ENCODE measurements at regions not wholly inside any gene's neighbourhood (a gene's known extent, or its start where the extent isn't known, plus 50 kb on each side); places are given as distances from the start of the nearest gene placed in this dataset.

- Histone ChIP-seq H3K9ac (no peak overlapping the region), H3K79me2 (ENCODE audit: insufficient read depth, low read depth) (no peaks in the 10 kb centered on the region), H3K4me3 (IDR thresholded peaks at IDR 0.05; ENCODE audit: insufficient read depth, low read depth, low read length) (no peak overlapping the region), H3K36me3 (ENCODE audit: insufficient read depth) (no peaks in the 10 kb centered on the region), H4K20me1 (ENCODE audit: insufficient read depth) (no peaks in the 10 kb centered on the region), H3K4me1 (ENCODE audit: low read depth, poor library complexity, severe bottlenecking) (no peaks in the 10 kb centered on the region), H3K27ac (no peak overlapping the region), H2AFZ (ENCODE audit: low read depth) (no peak overlapping the region), H3K4me2 (no peak overlapping the region), H3K27me3 (ENCODE audit: insufficient read depth, low read depth) (no peaks in the 10 kb centered on the region)
- peak; percentile 51; the same call in 1 of the 2 replicates for TF ChIP-seq CTCF (conservative IDR thresholded peaks at IDR 0.05; ENCODE audit: low read depth, low read length)
Measured at GRCh38 chr2:223459328-223459939, 142.7 kb downstream of the SCG2 start.

GRCh38 chr2:223460209-223460608 lies 142.0 kb downstream of the SCG2 start:
- Histone ChIP-seq H2AFZ (ENCODE audit: low read depth) (no peak overlapping the region), H3K9ac (no peak overlapping the region), H3K4me2 (no peak overlapping the region), H3K36me3 (ENCODE audit: insufficient read depth) (no peaks in the 10 kb centered on the region), H3K4me1 (ENCODE audit: low read depth, poor library complexity, severe bottlenecking) (no peaks in the 10 kb centered on the region), H3K4me3 (IDR thresholded peaks at IDR 0.05; ENCODE audit: insufficient read depth, low read depth, low read length) (no peak overlapping the region), H3K27ac (no peak overlapping the region), H3K79me2 (ENCODE audit: insufficient read depth, low read depth) (no peaks in the 10 kb centered on the region), H3K27me3 (ENCODE audit: insufficient read depth, low read depth) (no peaks in the 10 kb centered on the region), H4K20me1 (ENCODE audit: insufficient read depth) (no peaks in the 10 kb centered on the region)
- no peak for TF ChIP-seq CTCF (conservative IDR thresholded peaks at IDR 0.05; ENCODE audit: low read depth, low read length)

- TF ChIP-seq CTCF (conservative IDR thresholded peaks at IDR 0.05; ENCODE audit: low read depth, low read length), result no peak
- no peaks in the 10 kb centered on the region for H3K4me1 ChIP-seq (ENCODE audit: low read depth, poor library complexity, severe bottlenecking)
- H3K27ac ChIP-seq, result no peak overlapping the region
- no peaks in the 10 kb centered on the region for H3K27me3 ChIP-seq (ENCODE audit: insufficient read depth, low read depth)
- no peaks in the 10 kb centered on the region for H4K20me1 ChIP-seq (ENCODE audit: insufficient read depth)
- H3K36me3 ChIP-seq (ENCODE audit: insufficient read depth), result no peaks in the 10 kb centered on the region
- H3K9ac ChIP-seq, result no peak overlapping the region
- H2AFZ ChIP-seq (ENCODE audit: low read depth), result no peak overlapping the region
- no peak overlapping the region for H3K4me2 ChIP-seq
- no peaks in the 10 kb centered on the region for H3K79me2 ChIP-seq (ENCODE audit: insufficient read depth, low read depth)
- no peak overlapping the region for H3K4me3 ChIP-seq (IDR thresholded peaks at IDR 0.05; ENCODE audit: insufficient read depth, low read depth, low read length)
Measured at GRCh38 chr2:223460774-223461211, 141.4 kb downstream of the SCG2 start.

- Histone ChIP-seq H3K9ac (no peak overlapping the region), H3K4me1 (ENCODE audit: low read depth, poor library complexity, severe bottlenecking) (no peaks in the 10 kb centered on the region), H3K27me3 (ENCODE audit: insufficient read depth, low read depth) (no peaks in the 10 kb centered on the region), H3K4me2 (no peak overlapping the region), H3K27ac (no peak overlapping the region), H3K4me3 (IDR thresholded peaks at IDR 0.05; ENCODE audit: insufficient read depth, low read depth, low read length) (no peak overlapping the region), H3K79me2 (ENCODE audit: insufficient read depth, low read depth) (no peaks in the 10 kb centered on the region), H2AFZ (ENCODE audit: low read depth) (no peak overlapping the region), H3K36me3 (ENCODE audit: insufficient read depth) (no peaks in the 10 kb centered on the region), H4K20me1 (ENCODE audit: insufficient read depth) (no peaks in the 10 kb centered on the region)
- TF ChIP-seq CTCF (conservative IDR thresholded peaks at IDR 0.05; ENCODE audit: low read depth, low read length), result no peak
Measured at GRCh38 chr2:223464071-223464470, 138.1 kb downstream of the SCG2 start.

Measured in KMS-11 (cell line).